T-helper 9 cell (primary cell): ENCODE measurements at regions not wholly inside any gene's neighbourhood (a gene's known extent, or its start where the extent isn't known, plus 50 kb on each side); places are given as distances from the start of the nearest gene placed in this dataset.
"Not testable (repeated sequence)": the region's sequence is repeated elsewhere in the genome, so short reads cannot be mapped to it uniquely, and the experiment has no call there.

Experiments used
- DNase-seq: peaks from one replicate; pipeline ENCODE4 v3.0.0-alpha.2; 2020

DNA sequence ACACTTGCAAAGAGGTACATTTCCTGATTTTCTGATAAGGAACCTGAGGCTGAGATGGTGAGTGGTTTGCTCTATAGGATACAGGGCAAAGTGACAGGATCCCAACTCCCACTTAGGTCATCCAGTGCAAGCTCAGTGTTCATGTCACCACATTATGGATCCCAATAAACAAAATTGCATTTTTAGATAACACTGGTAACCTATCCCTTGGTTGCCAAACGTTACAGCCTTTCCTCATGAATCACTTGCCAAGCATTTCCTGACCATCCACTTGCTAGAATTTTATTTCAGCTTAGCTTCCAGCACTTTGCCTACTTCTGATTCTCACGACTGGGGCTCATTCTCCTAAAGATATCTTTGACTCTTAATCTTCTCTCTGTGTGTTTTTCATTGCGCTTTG lies 131.4 kb upstream of the ODAD2 start:
- DNase-seq = no peak

DNA sequence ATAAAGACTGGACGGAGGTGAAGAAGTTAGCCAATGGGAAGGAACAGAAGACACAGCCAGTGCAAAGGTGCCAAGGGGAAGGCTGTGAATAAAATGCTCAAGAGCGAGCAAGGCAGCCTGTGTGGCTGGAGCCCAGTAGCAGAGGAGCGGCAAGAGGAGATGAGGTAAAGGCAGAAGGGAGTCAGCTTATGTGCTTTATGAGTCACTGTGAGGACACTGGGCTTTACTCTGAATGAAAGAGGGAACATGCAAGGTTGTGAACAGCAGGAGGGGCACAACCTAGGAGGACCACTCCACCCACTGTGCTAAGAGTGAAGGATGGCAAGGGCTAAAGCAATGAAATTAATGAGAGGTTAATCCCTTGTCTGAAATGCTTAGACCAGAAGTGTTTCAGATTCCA lies 129.0 kb upstream of the ODAD2 start:
- no peak for DNase-seq

DNA sequence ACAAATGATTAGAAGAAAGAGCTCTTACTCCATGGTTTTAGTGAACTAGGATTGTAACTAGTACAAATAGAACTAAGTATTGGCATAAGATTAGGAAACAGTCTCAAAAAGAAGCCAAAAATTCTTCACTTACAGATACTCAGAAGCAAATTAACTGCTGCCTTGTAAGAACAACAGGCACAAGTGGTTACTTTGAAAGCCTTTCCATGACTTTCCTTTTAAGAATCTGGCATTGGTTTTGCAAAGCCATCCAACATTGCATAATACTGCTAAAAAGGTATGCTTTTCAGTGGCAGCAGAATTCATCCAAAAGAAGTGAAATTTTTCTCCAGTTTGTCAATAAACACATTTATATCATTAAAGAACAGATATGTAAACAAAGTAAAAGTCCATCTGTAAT lies 126.8 kb upstream of the ODAD2 start:
- DNase-seq = no peak

- DNase-seq = no peak
These were observed 121.9 kb upstream of the ODAD2 start for GRCh38 chr10:28120795-28121194.

DNA sequence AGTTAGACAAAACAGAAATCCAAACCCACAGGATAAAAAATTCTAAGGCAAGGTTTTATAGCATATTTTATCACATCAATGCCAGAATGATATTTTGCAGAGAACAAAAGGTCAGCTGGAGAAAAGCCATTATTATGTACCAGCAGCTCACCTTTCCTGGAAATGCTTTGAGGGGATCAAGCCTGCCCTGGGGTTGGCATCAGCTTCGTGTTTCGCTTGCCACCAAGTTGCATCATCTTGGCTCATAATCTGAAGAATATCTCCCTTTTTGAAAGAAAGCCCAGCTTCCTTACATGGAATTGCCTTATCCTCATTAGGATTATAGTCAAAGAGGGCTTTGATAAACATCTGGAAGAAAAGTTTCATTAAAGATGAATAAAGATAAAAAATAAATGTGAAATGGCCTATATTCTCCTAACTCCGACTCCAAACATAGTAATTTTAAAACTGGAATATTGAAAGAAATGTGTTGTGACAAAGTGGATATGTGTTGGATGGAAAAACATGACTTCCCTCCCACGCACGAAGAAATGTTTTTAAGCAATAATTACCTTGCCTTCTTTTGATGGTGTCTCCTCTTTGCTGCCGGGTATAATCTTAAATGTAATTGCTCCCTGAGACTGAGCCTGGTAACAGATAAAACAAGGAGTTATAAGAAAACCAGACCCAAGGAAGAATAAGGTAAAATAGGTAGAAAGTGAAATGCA lies 121.3 kb upstream of the ODAD2 start:
- DNase-seq = no peak

GRCh38 chr10:28118985-28119628 lies 120.2 kb upstream of the ODAD2 start:
- no peak for DNase-seq

DNA sequence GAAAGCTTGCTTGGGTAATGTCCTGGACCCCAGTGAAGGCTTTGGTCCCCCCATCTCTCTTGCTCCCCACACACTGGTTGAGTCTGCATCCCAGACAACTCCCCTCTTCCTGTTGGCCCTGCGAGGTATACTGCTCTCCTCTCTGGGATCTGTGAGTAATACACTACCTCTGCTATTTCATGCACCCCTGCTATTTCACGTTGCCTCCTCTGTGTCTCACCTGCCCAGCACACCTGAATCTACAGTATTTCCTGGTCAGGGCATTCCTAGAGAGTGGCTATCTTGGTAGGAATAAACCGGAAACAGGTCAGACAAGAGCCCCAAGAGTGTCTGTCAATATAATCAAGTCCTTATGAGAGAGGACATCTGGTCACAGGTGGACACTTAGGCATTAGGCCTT lies 114.3 kb upstream of the ODAD2 start:
- DNase-seq = no peak

- DNase-seq = no peak
These were observed 112.8 kb upstream of the ODAD2 start for GRCh38 chr10:28111712-28112111.

- DNase-seq = no peak
These were observed 106.7 kb upstream of the ODAD2 start for GRCh38 chr10:28105561-28105960.

GRCh38 chr10:28097633-28098032 lies 98.8 kb upstream of the ODAD2 start:
- DNase-seq = no peak

GRCh38 chr10:28095791-28096378 lies 97.0 kb upstream of the ODAD2 start:
- DNase-seq = no peak

GRCh38 chr10:28094121-28094520 lies 95.2 kb upstream of the ODAD2 start:
- no peak for DNase-seq

DNA sequence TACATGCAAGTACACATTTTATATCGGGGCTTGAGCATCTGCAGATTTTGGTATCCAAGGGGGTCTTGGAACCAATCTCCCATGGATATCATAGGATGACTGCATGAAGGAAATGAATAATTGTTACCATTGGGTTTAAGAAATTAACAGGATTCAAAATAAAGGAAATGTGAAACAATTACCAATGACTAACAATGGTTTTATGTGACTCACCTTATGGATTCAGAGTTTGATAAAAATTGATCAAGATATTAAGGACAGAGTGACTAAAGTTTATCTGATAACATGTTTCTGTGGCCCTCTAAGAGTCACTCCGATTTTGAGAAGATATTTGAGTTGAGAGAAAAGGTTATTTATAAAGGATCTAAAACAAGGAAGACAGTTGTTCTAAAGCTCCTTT lies 93.0 kb upstream of the ODAD2 start:
- DNase-seq = no peak

DNA sequence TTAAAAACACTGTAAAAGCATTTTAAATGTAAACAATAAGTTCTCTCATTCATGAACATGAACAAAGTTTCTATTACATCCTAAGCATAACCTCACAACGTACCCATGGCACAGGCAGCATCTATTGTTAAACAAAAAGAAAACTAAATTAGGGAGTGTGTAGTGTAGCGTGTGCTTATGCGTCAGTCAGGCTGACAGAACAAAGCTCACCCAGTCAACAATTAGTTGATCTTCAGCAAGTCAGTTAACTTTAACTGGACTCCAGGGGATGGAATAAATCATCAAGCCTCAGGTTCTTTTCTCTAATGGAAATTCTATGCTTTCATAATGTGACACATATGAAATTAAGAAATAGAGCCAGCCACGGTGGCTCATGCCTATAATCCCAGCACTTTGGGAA lies 91.6 kb upstream of the ODAD2 start:
- DNase-seq = no peak

- no peak for DNase-seq
These were observed 90.6 kb upstream of the ODAD2 start for GRCh38 chr10:28089467-28089866.

DNA sequence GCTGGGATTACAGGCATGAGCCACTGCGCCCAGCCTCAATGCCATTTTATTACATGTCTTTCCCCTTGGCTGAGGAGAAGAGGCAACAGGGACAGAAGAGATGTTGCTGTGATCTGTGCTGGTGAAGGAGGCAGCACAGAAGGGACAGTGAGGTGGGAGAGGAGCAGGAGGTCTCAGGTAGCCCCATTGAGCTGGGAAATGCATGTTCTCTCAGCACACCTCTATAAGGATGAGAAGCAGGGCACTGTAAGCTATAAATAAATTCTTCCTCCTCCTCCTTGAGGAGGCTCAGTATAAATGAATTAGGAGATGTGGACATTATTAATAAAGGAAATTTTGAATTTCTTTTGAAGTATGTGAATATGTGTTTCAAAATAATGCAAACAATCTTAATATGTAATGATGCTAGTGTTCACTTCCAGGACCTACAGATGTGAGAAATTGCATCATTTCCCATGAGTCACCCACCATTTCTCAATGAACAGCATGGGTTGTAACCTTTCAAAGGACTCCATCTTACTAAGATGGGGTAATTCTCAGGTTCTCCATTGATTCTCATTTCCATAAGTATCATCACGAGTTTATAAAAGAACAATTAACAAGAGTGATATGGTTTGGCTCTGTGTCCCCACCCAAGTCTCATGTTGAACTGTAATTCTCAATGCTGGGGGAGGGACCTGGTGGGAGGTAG lies 88.9 kb upstream of the ODAD2 start:
- no peak for DNase-seq

DNA sequence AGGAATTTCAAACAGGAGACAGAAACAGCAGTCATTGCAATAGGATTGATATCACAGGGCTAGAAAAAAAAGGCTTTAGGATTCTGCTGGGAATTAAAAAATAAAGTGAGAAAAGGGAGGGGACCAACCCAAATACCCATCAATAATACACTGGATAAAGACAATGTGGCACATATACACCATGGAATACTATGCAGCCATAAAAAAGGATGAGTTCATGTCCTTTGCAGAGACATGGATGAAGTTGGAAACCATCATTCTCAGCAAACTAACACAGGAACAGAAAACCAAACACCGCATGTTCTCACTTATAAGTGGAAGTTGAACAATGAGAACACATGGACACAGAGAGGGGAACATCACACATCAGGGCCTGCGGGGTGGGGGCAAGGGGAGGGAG lies 86.9 kb upstream of the ODAD2 start:
- not testable (repeated sequence) for DNase-seq

DNA sequence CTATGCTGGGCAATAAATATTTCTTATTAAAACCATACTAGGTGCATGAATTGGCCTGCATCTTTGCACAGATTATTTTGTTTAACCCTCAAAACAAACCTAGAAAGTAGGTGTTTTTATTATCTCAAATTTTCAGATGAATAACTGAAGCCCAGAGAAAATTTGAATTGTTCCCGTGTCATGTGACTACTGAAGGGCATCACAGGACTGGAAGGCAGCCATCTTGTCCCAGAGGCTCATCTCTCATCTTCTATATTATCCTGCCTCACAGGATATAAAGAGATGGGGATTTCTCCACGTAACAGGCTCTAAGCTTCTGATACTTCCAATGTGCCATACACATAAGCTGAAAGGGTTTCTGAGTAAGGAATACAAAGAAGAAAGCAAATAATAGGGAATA lies 84.0 kb upstream of the ODAD2 start:
- DNase-seq = no peak

DNA sequence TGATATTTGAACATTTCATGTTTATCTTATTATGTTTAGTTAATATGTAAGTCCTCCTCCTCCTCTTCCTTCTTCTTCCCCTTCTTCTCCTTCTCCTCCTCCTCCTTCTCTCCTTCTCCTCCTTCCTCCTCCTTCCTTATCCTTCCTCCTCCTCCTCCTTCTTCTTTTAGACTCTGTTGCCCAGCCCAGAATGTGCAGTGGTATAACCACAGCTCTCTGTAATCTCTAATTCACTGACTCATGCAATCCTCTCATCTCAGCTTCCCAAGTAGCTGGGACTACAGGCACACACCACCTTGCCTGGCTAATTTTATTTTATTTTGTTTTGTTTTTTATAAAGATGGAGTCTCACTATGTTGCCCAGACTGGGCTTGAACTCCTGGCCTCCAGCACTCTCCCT lies 83.4 kb upstream of the ODAD2 start:
- no peak for DNase-seq

GRCh38 chr10:28077889-28078288 lies 79.0 kb upstream of the ODAD2 start:
- no peak for DNase-seq

DNA sequence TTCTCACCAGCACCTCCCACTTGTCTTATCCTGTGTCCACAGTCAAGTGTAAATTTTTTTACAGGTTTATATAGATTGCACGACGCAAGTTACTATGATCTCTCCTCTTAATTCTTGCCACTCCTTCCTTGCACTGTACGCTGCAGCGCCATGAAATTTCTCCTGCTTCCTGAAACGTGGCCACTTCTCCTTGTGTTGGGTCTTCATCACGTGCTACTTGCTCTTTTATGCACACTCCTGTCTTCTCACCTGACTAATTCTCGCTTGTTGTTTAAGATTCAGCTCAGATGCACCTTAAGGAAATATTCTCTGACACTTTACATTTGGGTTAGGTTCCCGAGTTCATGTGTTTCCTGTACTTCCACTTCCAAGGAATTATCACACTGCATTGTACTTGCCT lies 76.5 kb upstream of the ODAD2 start:
- DNase-seq = no peak

DNA sequence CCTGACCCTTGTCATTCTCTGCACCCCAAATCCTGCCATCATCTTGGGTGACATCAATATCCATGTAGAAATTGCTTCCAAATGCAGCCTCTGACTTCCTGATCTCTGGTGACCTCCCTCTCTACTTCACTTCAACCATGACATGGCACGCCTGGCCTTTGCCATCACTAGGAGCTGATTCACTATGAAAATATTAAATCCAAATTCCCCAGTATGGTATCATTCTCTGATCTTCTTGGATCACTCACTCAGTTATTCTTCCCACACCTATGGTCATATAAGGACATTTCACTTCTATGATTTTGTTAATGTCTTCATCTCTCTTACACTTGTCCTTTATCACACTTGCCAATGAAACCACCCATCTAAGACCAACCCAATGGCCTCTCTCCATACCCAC lies 73.7 kb upstream of the ODAD2 start:
- DNase-seq = no peak

DNA sequence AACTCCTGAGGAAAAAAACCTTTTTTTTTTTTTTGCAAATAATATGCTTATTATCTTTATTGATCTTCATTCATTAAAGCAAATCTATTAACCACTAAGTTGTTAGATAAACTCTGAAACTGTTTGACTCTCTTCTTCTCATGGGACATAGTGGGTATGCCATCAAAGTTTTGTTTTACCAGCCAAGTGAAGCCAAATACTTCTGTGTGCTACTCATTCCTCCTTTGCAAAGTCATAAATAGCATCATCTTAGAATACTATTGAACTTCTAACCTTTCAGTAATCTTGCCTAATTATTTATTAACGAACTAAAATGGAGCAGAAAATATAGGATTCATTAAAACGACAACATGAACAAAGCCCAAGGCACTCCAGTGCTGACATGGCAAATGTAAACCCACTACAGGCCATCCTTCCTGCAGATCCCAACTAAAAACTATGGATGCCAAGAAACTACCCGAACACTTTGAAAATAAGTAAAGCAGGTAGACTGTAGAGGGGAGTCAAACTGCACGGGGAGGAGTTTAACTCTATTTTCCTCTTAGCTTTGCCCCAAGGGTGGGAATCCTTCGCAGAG lies 61.2 kb upstream of the ODAD2 start:
- no peak for DNase-seq

- no peak for DNase-seq
These were observed 59.9 kb upstream of the ODAD2 start for GRCh38 chr10:28058746-28059145.
